Stomach (tissue), 4 donors: ENCODE measurements at regions not wholly inside any gene's neighbourhood (a gene's known extent, or its start where the extent isn't known, plus 50 kb on each side); places are given as distances from the start of the nearest gene placed in this dataset.

Source experiments
- CTCF ChIP-seq, 7 experiments: fragments of 450-650 bp in 4 of 7; fragments of 200-600 bp in 3 of 7; sonication (generic) in 3 of 7; IDR thresholded peaks; one replicate each; pipeline ENCODE4 v1.5.1; 2016 to 2019; ENCODE audit warnings: antibody characterized with exemption in 7 of 7, control low read depth in 2 of 7, mild to moderate bottlenecking in 1 of 7
- EP300 ChIP-seq: sonication (generic); formaldehyde crosslinking; IDR thresholded peaks from one replicate; pipeline ENCODE4 v1.6.1; 2017; ENCODE audit warnings: antibody characterized with exemption
- POLR2A ChIP-seq, 4 donors: fragments of 450-650 bp; IDR thresholded peaks; one replicate each; pipeline ENCODE4 v1.6.1; 2016; ENCODE audit warnings: antibody characterized with exemption in 4 of 4, control low read depth in 2 of 4, mild to moderate bottlenecking in 1 of 4, moderate library complexity in 1 of 4
- POLR2AphosphoS5 ChIP-seq, 3 donors: sonication (generic); formaldehyde crosslinking; IDR thresholded peaks; one replicate each; pipeline ENCODE4 v1.6.1; 2016; ENCODE audit warnings: antibody characterized with exemption in 3 of 3

- TF ChIP-seq CTCF (IDR thresholded peaks at IDR 0.05) (peak in 2 of 7 experiments; percentile 9 to 44), POLR2A (IDR thresholded peaks at IDR 0.05) (no peak), POLR2AphosphoS5 (IDR thresholded peaks at IDR 0.05) (no peak), EP300 (no peak)
These were observed 133.7 kb downstream of the NMUR2 start for GRCh38 chr5:152271420-152271819.
